Adipocyte (in vitro differentiated cells): ENCODE measurements at regions not wholly inside any gene's neighbourhood (a gene's known extent, or its start where the extent isn't known, plus 50 kb on each side); places are given as distances from the start of the nearest gene placed in this dataset.
A peak's percentile ranks its signal among the peaks of the same experiment; 100 is the strongest.
"Not testable (repeated sequence)": the region's sequence is repeated elsewhere in the genome, so short reads cannot be mapped to it uniquely, and the experiment has no call there.

Experiments
- DNase-seq: peaks from one replicate; pipeline ENCODE4 v3.0.0-alpha.2; 2015; ENCODE audit warnings: low read depth
- H3K27me3 ChIP-seq: replicated peaks from 2 replicates; pipeline ENCODE4 v1.7.0; 2013; ENCODE audit warnings: mild to moderate bottlenecking, low read length, moderate library complexity; ENCODE audit not compliant: control insufficient read depth, insufficient read depth
- H3K36me3 ChIP-seq: 2 replicates; pipeline ENCODE4 v1.7.0; 2013; ENCODE audit warnings: low read length, mild to moderate bottlenecking, moderate library complexity; ENCODE audit not compliant: control insufficient read depth, insufficient read depth, severe bottlenecking
- H3K4me1 ChIP-seq: 2 replicates; pipeline ENCODE4 v1.7.0; 2013; ENCODE audit warnings: mild to moderate bottlenecking, low read length, moderate library complexity; ENCODE audit not compliant: control insufficient read depth, insufficient read depth
- H3K4me3 ChIP-seq: 2 replicates; pipeline ENCODE4 v1.7.0; 2013; ENCODE audit warnings: mild to moderate bottlenecking, low read length, moderate library complexity
- H3K9ac ChIP-seq: 2 replicates; pipeline ENCODE4 v1.7.0; 2013; ENCODE audit warnings: mild to moderate bottlenecking, low read length, moderate library complexity
- H3K9me3 ChIP-seq: 2 replicates; pipeline ENCODE4 v1.7.0; 2013; ENCODE audit warnings: mild to moderate bottlenecking, low read length, moderate library complexity; ENCODE audit not compliant: control insufficient read depth

- H3K9ac ChIP-seq, H3K9me3 ChIP-seq, H3K27me3 ChIP-seq, H3K4me3 ChIP-seq, DNase-seq: not testable (repeated sequence)
- peaks cover 12% of the 10 kb centered on the region for H3K4me1 ChIP-seq
- peaks cover 24% of the 10 kb centered on the region for H3K36me3 ChIP-seq
Observed at GRCh38 chr7:65754070-65754469, 118.8 kb upstream of the VKORC1L1 start.

- not testable (repeated sequence) for DNase-seq, H3K27me3 ChIP-seq, H3K9me3 ChIP-seq, H3K4me3 ChIP-seq, H3K4me1 ChIP-seq, H3K9ac ChIP-seq
- peaks cover 34% of the 10 kb centered on the region for H3K36me3 ChIP-seq
Observed at GRCh38 chr7:65758991-65759390, 113.9 kb upstream of the VKORC1L1 start.

GRCh38 chr7:65762712-65763111 lies 110.2 kb upstream of the VKORC1L1 start:
- H3K9ac ChIP-seq, DNase-seq, H3K4me1 ChIP-seq, H3K27me3 ChIP-seq, H3K4me3 ChIP-seq, H3K9me3 ChIP-seq: not testable (repeated sequence)
- H3K36me3 ChIP-seq, result peaks cover 20% of the 10 kb centered on the region

- not testable (repeated sequence) for H3K9ac ChIP-seq, H3K9me3 ChIP-seq, H3K4me1 ChIP-seq, DNase-seq, H3K27me3 ChIP-seq, H3K4me3 ChIP-seq
- H3K36me3 ChIP-seq, result peaks cover 20% of the 10 kb centered on the region
Observed at GRCh38 chr7:65763114-65763513, 109.8 kb upstream of the VKORC1L1 start.

- DNase-seq, result peak; percentile 96
- not testable (repeated sequence) for H3K9me3 ChIP-seq, H3K36me3 ChIP-seq, H3K27me3 ChIP-seq, H3K4me1 ChIP-seq
- H3K9ac ChIP-seq, result peak overlapping the region; percentile 92
- H3K4me3 ChIP-seq, result peak overlapping the region; percentile 94
Observed at GRCh38 chr7:65770473-65771225, 102.2 kb upstream of the VKORC1L1 start.

GRCh38 chr7:65771226-65771569 lies 101.7 kb upstream of the VKORC1L1 start:
- H3K9me3 ChIP-seq, H3K27me3 ChIP-seq, DNase-seq, H3K36me3 ChIP-seq, H3K4me1 ChIP-seq: not testable (repeated sequence)
- Histone ChIP-seq H3K4me3 (peak overlapping the region; percentile 94), H3K9ac (peak overlapping the region; percentile 92)

- not testable (repeated sequence) for H3K9me3 ChIP-seq, DNase-seq, H3K27me3 ChIP-seq, H3K9ac ChIP-seq, H3K4me1 ChIP-seq, H3K36me3 ChIP-seq, H3K4me3 ChIP-seq
Observed at GRCh38 chr7:65776677-65777076, 96.2 kb upstream of the VKORC1L1 start.

- not testable (repeated sequence) for H3K27me3 ChIP-seq, H3K4me3 ChIP-seq, H3K36me3 ChIP-seq, DNase-seq, H3K4me1 ChIP-seq, H3K9ac ChIP-seq, H3K9me3 ChIP-seq
Observed at GRCh38 chr7:65789943-65790342, 82.9 kb upstream of the VKORC1L1 start.

- not testable (repeated sequence) for H3K27me3 ChIP-seq, H3K4me3 ChIP-seq, H3K9me3 ChIP-seq, H3K9ac ChIP-seq, DNase-seq, H3K36me3 ChIP-seq, H3K4me1 ChIP-seq
Observed at GRCh38 chr7:65791788-65792187, 81.1 kb upstream of the VKORC1L1 start.

GRCh38 chr7:65792726-65793125 lies 80.1 kb upstream of the VKORC1L1 start:
- not testable (repeated sequence) for H3K4me3 ChIP-seq, H3K4me1 ChIP-seq, H3K36me3 ChIP-seq, H3K27me3 ChIP-seq, H3K9ac ChIP-seq, H3K9me3 ChIP-seq, DNase-seq

- DNase-seq, result peak; percentile 35
- H3K4me3 ChIP-seq, H3K36me3 ChIP-seq, H3K27me3 ChIP-seq, H3K9ac ChIP-seq, H3K9me3 ChIP-seq: not testable (repeated sequence)
- H3K4me1 ChIP-seq, result peaks cover 12% of the 10 kb centered on the region
Observed at GRCh38 chr7:65794671-65795391, 78.0 kb upstream of the VKORC1L1 start.

- H3K4me1 ChIP-seq, result peaks cover 12% of the 10 kb centered on the region
- not testable (repeated sequence) for H3K9ac ChIP-seq, DNase-seq, H3K4me3 ChIP-seq, H3K36me3 ChIP-seq, H3K27me3 ChIP-seq, H3K9me3 ChIP-seq
Observed at GRCh38 chr7:65795392-65795716, 77.5 kb upstream of the VKORC1L1 start.
